Psoas muscle (tissue), 7 donors: ENCODE measurements at regions not wholly inside any gene's neighbourhood (a gene's known extent, or its start where the extent isn't known, plus 50 kb on each side); places are given as distances from the start of the nearest gene placed in this dataset.

ENCODE experiments used
- ATAC-seq, 4 donors: fragments of 200-7000 bp; cut with Tn5 transposase; one replicate each; pipeline ENCODE4 v1.9.1; 2020; ENCODE audit warnings: moderate library complexity in 3 of 4, mild to moderate bottlenecking in 2 of 4
- DNase-seq, 2 donors: peaks; one replicate each; pipeline ENCODE4 v3.0.0-alpha.2; 2020
- H3K27ac ChIP-seq: fragments of 200-600 bp; one replicate; pipeline ENCODE4 v1.8.0; 2022
- H3K27me3 ChIP-seq, 3 donors: fragments of 200-600 bp in 1 of 3; one replicate each; pipeline versions ENCODE4 v1.6.1 to v1.8.0; 2013 to 2022; ENCODE audit warnings: low read length in 2 of 3, mild to moderate bottlenecking in 2 of 3, moderate library complexity in 1 of 3; ENCODE audit not compliant: insufficient read depth in 3 of 3
- H3K36me3 ChIP-seq, 2 donors: fragments of 200-600 bp in 1 of 2; one replicate each; pipeline versions ENCODE4 v1.6.1 to v1.8.0; 2013 to 2022; ENCODE audit warnings: low read depth in 1 of 2, mild to moderate bottlenecking in 1 of 2, moderate library complexity in 1 of 2; ENCODE audit not compliant: insufficient read depth in 1 of 2
- H3K4me1 ChIP-seq: fragments of 200-600 bp; one replicate; pipeline ENCODE4 v1.8.0; 2022
- H3K4me3 ChIP-seq: fragments of 200-600 bp; one replicate; pipeline ENCODE4 v1.8.0; 2022; ENCODE audit warnings: mild to moderate bottlenecking
- H3K9me3 ChIP-seq: fragments of 200-600 bp; one replicate; pipeline ENCODE4 v1.8.0; 2022
- CTCF ChIP-seq: fragments of 200-600 bp; IDR thresholded peaks from one replicate; pipeline ENCODE4 v1.8.0; 2022; ENCODE audit warnings: antibody characterized with exemption
- WGBS, 3 donors: extraction: QIAGEN DNeasy Blood & Tissue Kit; methylation state at CpG; one replicate each; pipeline versions ENCODE4 v1.1.6 to v1.1.7; 2013; 5-methylcytosine and 5-hydroxymethylcytosine counted together
- intact Hi-C, 2 donors: fragments of 100-400 bp; cut with DNase I; formaldehyde crosslinking; loops; one replicate each; pipeline versions ENCODE4 v1.11.0 to v1.14.2; 2022
- donor health status: healthy with polysubstance abuse.
- donor health status: DM: no; HTN: no; CAD: no; lungs with moderate emphysema.
- donor health status: Bipolar disorder and iron deficiency.
- donor health status: healthy.
- donor health status: DM: yes; HTN: yes; CAD: no.
- donor health status: DM: no; HTN: no; CAD: no.
- donor health status: DM: yes; HTN: yes; CAD: no.

GRCh38 chr3:31253782-31254181 lies 278.9 kb upstream of the STT3B start:
- 88 to 98% (median 88%) methylated on average over 4 of the region's 4 CpGs for WGBS, 3 donors
- intact Hi-C loops: no loop called here
- H3K36me3 ChIP-seq: no peaks in the 10 kb centered on the region
- no peak overlapping the region for H3K4me3 ChIP-seq
- H3K27me3 ChIP-seq: no peaks in the 10 kb centered on the region
- DNase-seq: no peak
- no peak overlapping the region for H3K27ac ChIP-seq
- no peaks in the 10 kb centered on the region for H3K9me3 ChIP-seq
- no peaks in the 10 kb centered on the region for H3K4me1 ChIP-seq
- no peak for TF ChIP-seq CTCF
- no peak for ATAC-seq

GRCh38 chr3:31254483-31254882 lies 278.2 kb upstream of the STT3B start:
- no peak for TF ChIP-seq CTCF
- Histone ChIP-seq H3K9me3 (no peaks in the 10 kb centered on the region), H3K36me3 (no peaks in the 10 kb centered on the region), H3K27me3 (no peaks in the 10 kb centered on the region), H3K4me3 (no peak overlapping the region), H3K27ac (no peak overlapping the region), H3K4me1 (no peaks in the 10 kb centered on the region)
- no peak for DNase-seq
- no peak for ATAC-seq
- 79 to 87% (median 85%) methylated on average over 3 of the region's 3 CpGs for WGBS, 3 donors
- intact Hi-C loops: no loop called here

DNA sequence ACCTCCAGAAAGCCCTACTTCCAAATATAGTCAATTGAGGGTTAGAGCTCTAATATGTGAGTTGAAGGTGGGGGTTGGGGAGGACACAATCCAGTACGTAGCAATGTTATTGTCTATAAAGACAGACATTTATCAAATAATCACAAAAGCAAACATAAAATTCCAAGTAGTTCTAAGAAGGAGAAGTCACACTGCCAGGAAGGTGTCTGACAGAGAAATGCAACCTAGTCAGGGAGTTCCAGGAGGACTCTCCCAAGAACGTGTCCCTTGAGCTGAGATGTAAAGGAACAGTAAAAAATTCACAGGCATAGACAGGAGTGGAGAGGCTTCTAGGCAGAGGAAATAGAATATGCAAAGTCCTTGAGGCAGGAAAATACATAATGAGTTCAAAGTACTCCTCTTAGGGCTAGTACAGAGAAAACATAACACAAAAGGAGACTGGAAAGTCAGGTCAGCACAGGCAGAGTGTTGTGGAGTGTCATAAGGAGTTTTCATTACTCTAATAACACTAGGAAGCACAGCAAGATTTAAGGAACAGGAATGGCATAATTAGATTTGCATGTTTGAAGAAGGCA lies 277.6 kb upstream of the STT3B start:
- no peak for ATAC-seq

DNA sequence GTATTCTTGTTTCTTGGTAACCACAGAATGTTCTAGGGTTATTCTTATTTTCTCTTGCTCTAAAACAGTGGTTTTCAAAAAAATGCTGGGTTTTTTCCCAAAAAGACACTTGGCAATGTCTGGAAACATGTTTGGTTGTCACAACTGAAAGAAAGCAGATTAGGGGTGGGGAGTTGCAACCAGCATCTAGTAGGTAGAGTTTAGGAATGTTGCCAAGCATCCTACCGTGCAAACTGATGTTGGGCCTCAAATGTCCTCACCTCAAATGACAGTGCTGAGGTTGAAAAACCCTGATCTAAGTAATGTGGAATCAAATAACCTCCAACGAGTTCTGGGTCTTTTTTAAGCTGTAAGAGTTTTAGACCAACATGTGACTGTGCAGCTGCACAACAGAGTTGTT lies 270.5 kb upstream of the STT3B start:
- 29 to 49% (median 33%) methylated on average over 2 of the region's 2 CpGs for WGBS, 3 donors
- Histone ChIP-seq H3K9me3 (peaks cover 3% of the 10 kb centered on the region), H3K27ac (no peak overlapping the region), H3K27me3 (no peaks in the 10 kb centered on the region), H3K36me3 (no peaks in the 10 kb centered on the region), H3K4me3 (no peak overlapping the region), H3K4me1 (no peaks in the 10 kb centered on the region)
- intact Hi-C loops: no loop called here
- DNase-seq: no peak
- ATAC-seq: no peak
- TF ChIP-seq CTCF: no peak

More for the DNA sequence above, 277.6 kb upstream of the STT3B start:
- Histone ChIP-seq H3K36me3 (no peaks in the 10 kb centered on the region), H3K4me3 (no peak overlapping the region), H3K27ac (no peak overlapping the region), H3K4me1 (no peaks in the 10 kb centered on the region), H3K27me3 (no peaks in the 10 kb centered on the region), H3K9me3 (peaks cover 3% of the 10 kb centered on the region)
- no peak for DNase-seq
- intact Hi-C loops: no loop called here
- 77 to 92% (median 87%) methylated on average over 2 of the region's 2 CpGs for WGBS, 3 donors
- no peak for TF ChIP-seq CTCF

GRCh38 chr3:31263897-31264296 lies 268.8 kb upstream of the STT3B start:
- intact Hi-C loops: no loop called here
- Histone ChIP-seq H3K27me3 (no peaks in the 10 kb centered on the region), H3K27ac (no peak overlapping the region), H3K9me3 (peaks cover 3% of the 10 kb centered on the region), H3K4me1 (no peaks in the 10 kb centered on the region), H3K4me3 (no peak overlapping the region), H3K36me3 (no peaks in the 10 kb centered on the region)
- DNase-seq (no peak), ATAC-seq (no peak)
- no peak for TF ChIP-seq CTCF
- 63 to 82% (median 67%) methylated on average over 1 of the region's 1 CpG for WGBS, 3 donors
